Fibroblast of skin of left quadriceps (primary cell): ENCODE measurements at regions not wholly inside any gene's neighbourhood (a gene's known extent, or its start where the extent isn't known, plus 50 kb on each side); places are given as distances from the start of the nearest gene placed in this dataset.

Experiments
- DNase-seq, 2 experiments: peaks; one replicate each; pipeline ENCODE4 v3.0.0-alpha.2; 2013; ENCODE audit warnings: low read depth in 2 of 2

GRCh38 chr3:194265996-194266964 is 84.8 kb downstream of the CPN2 start:
- DNase-seq = no peak

- DNase-seq = no peak
Observed at GRCh38 chr3:194267744-194268653, 83.1 kb downstream of the CPN2 start.

GRCh38 chr3:194268654-194269512 is 82.2 kb downstream of the CPN2 start:
- no peak for DNase-seq

- DNase-seq = no peak
Observed at GRCh38 chr3:194269610-194270145, 81.5 kb downstream of the CPN2 start.

- no peak for DNase-seq
Observed at GRCh38 chr3:194270627-194271459, 80.3 kb downstream of the CPN2 start.

GRCh38 chr3:194271460-194272035 is 79.6 kb downstream of the CPN2 start:
- DNase-seq = no peak

- no peak for DNase-seq
Observed at GRCh38 chr3:194272221-194272620, 78.9 kb downstream of the CPN2 start.

- peak; percentile 89 to 91 for DNase-seq
Observed at GRCh38 chr3:194272861-194273742, 78.0 kb downstream of the CPN2 start.

- DNase-seq = no peak
Observed at GRCh38 chr3:194273743-194274310, 77.3 kb downstream of the CPN2 start.

- no peak for DNase-seq
Observed at GRCh38 chr3:194274424-194275085, 76.6 kb downstream of the CPN2 start.

GRCh38 chr3:194275291-194275690 is 75.8 kb downstream of the CPN2 start:
- no peak for DNase-seq

- DNase-seq = no peak
Observed at GRCh38 chr3:194275721-194276120, 75.4 kb downstream of the CPN2 start.

GRCh38 chr3:194276768-194277103 is 74.4 kb downstream of the CPN2 start:
- DNase-seq = no peak

GRCh38 chr3:194277104-194277785 is 73.9 kb downstream of the CPN2 start:
- DNase-seq = peak; percentile 37 to 43

GRCh38 chr3:194277786-194278130 is 73.4 kb downstream of the CPN2 start:
- peak in 1 of 2 experiments; percentile 29 for DNase-seq

- DNase-seq = no peak
Observed at GRCh38 chr3:194278186-194278845, 72.8 kb downstream of the CPN2 start.

- no peak for DNase-seq
Observed at GRCh38 chr3:194279101-194279500, 72.0 kb downstream of the CPN2 start.
